Thyroid gland (tissue), 4 donors: ENCODE measurements at regions not wholly inside any gene's neighbourhood (a gene's known extent, or its start where the extent isn't known, plus 50 kb on each side); places are given as distances from the start of the nearest gene placed in this dataset.

Source experiments
- DNase-seq, 2 donors: peaks; one replicate each; pipeline ENCODE4 v3.0.0-alpha.2; 2019
- H3K27ac ChIP-seq, 3 donors: fragments of 200-600 bp; sonication (generic); 1 replicate in 2 of 3; 2 replicates in 1 of 3; pipeline ENCODE4 v1.5.1; 2016 to 2019; ENCODE audit warnings: mild to moderate bottlenecking in 1 of 3, moderate library complexity in 1 of 3
- H3K27me3 ChIP-seq: fragments of 200-600 bp; sonication (generic); one replicate; pipeline ENCODE4 v1.5.1; 2019
- H3K36me3 ChIP-seq, 2 donors: fragments of 200-600 bp; sonication (generic); one replicate each; pipeline ENCODE4 v1.5.1; 2016 to 2019
- H3K4me1 ChIP-seq, 2 donors: fragments of 200-600 bp; sonication (generic); one replicate each; pipeline ENCODE4 v1.5.1; 2017 to 2019
- H3K4me3 ChIP-seq, 3 donors: fragments of 200-600 bp; sonication (generic); replicated peaks in 1 of 3; 1 replicate in 2 of 3; 2 replicates in 1 of 3; pipeline ENCODE4 v1.5.1; 2016; ENCODE audit warnings: mild to moderate bottlenecking in 1 of 3
- H3K9me3 ChIP-seq: fragments of 200-600 bp; sonication (generic); one replicate; pipeline ENCODE4 v1.5.1; 2017
- POLR2A ChIP-seq, 2 donors: fragments of 450-650 bp; IDR thresholded peaks; one replicate each; pipeline ENCODE4 v1.6.1; 2017; ENCODE audit warnings: antibody characterized with exemption in 2 of 2, mild to moderate bottlenecking in 2 of 2, moderate library complexity in 1 of 2
- WGBS, 2 donors: methylation state at CpG; one replicate each; pipeline ENCODE4 v1.1.5; 2017; 5-methylcytosine and 5-hydroxymethylcytosine counted together
- intact Hi-C: fragments of 100-400 bp; cut with DNase I; formaldehyde crosslinking; loops from one replicate; pipeline ENCODE4 v1.15.1; 2023
- TF ChIP-seq, protein P1 (sequence below), 6 experiments: fragments of 200-600 bp in 3 of 6; fragments of 450-650 bp in 3 of 6; sonication (generic) in 3 of 6; IDR thresholded peaks; one replicate each; pipeline ENCODE4 v1.5.1; 2016 to 2019; ENCODE audit warnings: antibody characterized with exemption in 6 of 6, mild to moderate bottlenecking in 2 of 6, inconsistent platforms in 1 of 6, moderate library complexity in 1 of 6

DNA sequence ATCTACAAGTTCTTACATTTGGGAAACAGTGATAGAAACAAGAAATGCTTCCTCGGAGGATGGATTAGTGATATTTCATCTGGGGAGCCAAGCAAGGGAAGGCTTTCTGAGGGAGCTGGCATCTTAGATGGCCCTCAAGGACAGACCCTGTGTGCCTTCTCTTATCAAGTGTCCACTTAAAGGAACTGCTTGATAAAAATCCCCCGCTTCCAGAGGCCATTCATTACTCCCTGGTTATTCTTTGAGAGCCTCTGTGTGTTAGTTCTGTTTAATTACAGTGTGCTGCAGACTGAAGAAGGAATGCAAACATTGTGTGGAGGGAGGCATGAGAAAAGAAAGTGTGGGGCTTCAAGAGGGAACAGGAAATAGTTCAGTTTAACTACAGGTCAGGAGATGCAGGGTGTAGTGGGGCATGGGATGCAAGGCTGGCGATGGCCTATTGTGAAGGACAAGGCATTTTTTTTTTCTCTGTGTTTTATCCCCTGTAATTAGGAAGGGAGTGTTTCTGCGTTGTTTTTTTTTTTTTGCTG lies 145.4 kb downstream of the SNX10 start:
- WGBS, 2 donors = 61 to 65% methylated on average over 4 of the region's 4 CpGs
- TF ChIP-seq, protein P1, sequence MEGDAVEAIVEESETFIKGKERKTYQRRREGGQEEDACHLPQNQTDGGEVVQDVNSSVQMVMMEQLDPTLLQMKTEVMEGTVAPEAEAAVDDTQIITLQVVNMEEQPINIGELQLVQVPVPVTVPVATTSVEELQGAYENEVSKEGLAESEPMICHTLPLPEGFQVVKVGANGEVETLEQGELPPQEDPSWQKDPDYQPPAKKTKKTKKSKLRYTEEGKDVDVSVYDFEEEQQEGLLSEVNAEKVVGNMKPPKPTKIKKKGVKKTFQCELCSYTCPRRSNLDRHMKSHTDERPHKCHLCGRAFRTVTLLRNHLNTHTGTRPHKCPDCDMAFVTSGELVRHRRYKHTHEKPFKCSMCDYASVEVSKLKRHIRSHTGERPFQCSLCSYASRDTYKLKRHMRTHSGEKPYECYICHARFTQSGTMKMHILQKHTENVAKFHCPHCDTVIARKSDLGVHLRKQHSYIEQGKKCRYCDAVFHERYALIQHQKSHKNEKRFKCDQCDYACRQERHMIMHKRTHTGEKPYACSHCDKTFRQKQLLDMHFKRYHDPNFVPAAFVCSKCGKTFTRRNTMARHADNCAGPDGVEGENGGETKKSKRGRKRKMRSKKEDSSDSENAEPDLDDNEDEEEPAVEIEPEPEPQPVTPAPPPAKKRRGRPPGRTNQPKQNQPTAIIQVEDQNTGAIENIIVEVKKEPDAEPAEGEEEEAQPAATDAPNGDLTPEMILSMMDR (IDR thresholded peaks at IDR 0.05) = no peak
- TF ChIP-seq POLR2A (IDR thresholded peaks at IDR 0.05) = no peak
- Histone ChIP-seq H3K36me3 (no peaks in the 10 kb centered on the region), H3K27me3 (no peaks in the 10 kb centered on the region), H3K4me3 (no peak overlapping the region), H3K9me3 (no peaks in the 10 kb centered on the region), H3K27ac (no peak overlapping the region), H3K4me1 (no peaks in the 10 kb centered on the region)
- intact Hi-C loops = no loop called here
- no peak for DNase-seq

DNA sequence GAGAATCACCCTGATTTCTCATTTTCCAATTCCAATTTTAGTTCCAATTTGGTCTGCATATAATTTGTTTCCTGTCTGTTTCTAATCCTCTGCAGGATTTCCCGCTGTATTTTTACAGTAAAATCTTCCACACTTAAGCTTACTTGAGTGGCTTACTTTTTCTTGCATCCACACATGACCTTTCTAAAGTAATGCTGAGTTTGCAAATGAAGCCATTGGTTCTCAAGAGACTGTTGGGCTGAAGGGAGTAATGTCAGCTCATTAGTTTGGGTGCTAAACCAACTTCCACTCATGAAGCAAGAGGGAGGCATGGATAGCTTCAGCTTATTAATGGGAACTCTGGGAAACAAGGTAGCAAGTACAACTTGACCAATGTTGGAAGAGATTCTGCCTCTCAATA lies 146.4 kb downstream of the SNX10 start:
- H3K4me1 ChIP-seq = no peaks in the 10 kb centered on the region
- H3K4me3 ChIP-seq = no peak overlapping the region
- intact Hi-C loops = no loop called here
- H3K27me3 ChIP-seq = no peaks in the 10 kb centered on the region
- H3K36me3 ChIP-seq = no peaks in the 10 kb centered on the region
- H3K9me3 ChIP-seq = no peaks in the 10 kb centered on the region
- H3K27ac ChIP-seq = no peak overlapping the region
- TF ChIP-seq, protein P1 (IDR thresholded peaks at IDR 0.05) = no peak
- TF ChIP-seq POLR2A (IDR thresholded peaks at IDR 0.05) = no peak
- 68 to 69% methylated on average over 1 of the region's 1 CpG for WGBS, 2 donors
- DNase-seq = no peak

DNA sequence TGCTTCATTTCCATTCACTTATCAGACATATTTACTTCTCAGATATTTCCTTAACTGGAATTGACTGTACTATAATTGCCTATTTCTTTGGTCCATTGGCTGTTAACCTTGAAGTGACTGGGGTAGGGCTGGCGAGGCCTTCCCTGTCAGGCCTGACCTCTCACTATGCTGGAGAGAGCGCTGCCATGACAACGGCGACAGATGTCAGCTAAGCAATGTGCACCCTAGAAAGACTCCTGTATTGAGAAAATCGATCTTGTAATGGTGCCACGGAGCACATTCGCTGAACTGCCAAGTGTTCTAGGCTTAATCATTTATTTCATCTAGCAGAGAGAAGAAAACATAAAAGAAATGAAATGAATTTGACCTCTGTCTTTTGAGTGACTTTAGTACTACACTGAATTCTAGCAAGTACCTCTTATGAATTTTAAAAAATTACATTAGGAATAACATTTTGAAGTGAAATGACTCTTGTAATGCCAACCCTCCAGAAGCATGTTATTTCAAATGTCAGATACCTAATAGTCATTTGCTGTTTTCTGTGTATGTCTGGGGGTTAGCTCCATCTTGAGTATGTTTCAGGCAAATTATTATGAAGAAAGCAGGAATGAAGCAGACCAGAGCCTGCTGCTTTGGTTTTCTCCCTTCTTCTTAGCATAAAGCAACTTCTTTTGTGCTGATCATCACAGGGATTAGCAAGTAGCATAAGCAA lies 148.0 kb downstream of the SNX10 start:
- Histone ChIP-seq H3K27ac (no peak overlapping the region), H3K36me3 (no peaks in the 10 kb centered on the region), H3K27me3 (no peaks in the 10 kb centered on the region), H3K4me1 (no peaks in the 10 kb centered on the region), H3K4me3 (no peak overlapping the region), H3K9me3 (no peaks in the 10 kb centered on the region)
- no peak for TF ChIP-seq POLR2A (IDR thresholded peaks at IDR 0.05)
- TF ChIP-seq, protein P1 (IDR thresholded peaks at IDR 0.05) = no peak
- DNase-seq = no peak
- intact Hi-C loops = no loop called here
- WGBS, 2 donors = 84 to 88% methylated on average over 7 of the region's 7 CpGs

DNA sequence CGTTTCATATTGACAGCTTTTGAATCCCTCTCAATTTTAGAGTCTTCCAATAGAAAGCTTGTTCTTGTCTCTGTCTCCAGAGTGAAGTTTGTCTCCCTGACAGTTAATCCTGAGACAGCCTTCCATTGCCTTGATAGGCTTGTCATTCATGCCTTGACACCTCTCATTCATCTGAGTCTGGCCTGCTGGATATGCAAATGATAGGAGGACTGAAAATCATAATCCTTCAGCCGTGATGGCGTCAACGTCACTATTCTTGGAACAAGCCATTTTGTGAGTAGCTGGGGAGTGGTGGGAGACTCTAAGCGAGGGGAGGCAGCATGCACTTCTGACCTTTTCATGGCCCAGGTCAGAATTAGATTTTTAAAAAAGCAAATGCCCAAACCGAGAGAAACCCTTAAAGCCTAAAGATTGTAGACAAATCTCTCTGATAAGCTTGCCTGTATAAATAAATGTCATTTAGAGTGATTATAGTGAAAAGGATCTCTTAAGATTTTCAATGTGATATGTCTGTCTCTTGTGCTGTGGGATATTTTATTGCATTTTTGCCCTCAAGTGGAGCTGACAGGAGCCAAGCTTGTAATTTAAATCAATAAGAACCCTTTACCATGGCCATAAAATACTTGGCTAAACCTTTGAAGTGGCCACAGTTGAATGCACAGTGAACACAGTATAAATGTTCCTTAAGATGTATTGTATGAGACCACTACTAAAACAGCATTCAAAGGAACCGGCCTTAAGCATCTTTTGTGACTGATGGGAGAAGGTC lies 148.8 kb downstream of the SNX10 start:
- no peak for TF ChIP-seq POLR2A (IDR thresholded peaks at IDR 0.05)
- TF ChIP-seq, protein P1 (IDR thresholded peaks at IDR 0.05) = no peak
- Histone ChIP-seq H3K9me3 (no peaks in the 10 kb centered on the region), H3K36me3 (no peaks in the 10 kb centered on the region), H3K4me3 (no peak overlapping the region), H3K4me1 (no peaks in the 10 kb centered on the region), H3K27me3 (no peaks in the 10 kb centered on the region), H3K27ac (no peak overlapping the region)
- DNase-seq = no peak
- WGBS, 2 donors = 79 to 81% methylated on average over 7 of the region's 7 CpGs
- intact Hi-C loops = no loop called here

DNA sequence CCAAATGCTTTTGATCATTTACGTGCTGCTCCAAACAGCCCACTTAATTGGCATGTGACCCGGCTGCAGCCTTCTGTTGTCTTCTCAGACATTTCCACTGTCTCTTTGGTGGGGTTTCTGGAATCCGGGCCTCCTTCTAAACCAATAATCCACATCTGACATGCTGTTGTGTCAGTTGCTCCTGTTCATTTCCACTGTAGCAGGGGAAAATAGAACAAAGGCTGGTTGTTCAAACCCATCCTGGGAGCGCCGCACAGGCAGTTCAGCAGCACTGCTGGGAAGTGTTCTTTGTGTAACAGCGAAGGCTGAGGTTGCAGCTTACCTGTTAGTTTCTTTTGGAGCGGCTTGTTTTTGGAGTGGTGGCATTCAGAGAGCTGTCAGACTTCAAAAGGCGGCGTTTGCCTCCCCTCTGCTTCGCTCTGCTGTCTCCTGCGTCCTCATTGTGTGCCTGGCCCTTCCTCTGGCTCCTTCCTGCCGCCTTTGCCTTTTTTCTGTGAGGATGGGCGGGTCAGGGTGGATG lies 149.4 kb downstream of the SNX10 start:
- H3K9me3 ChIP-seq = no peaks in the 10 kb centered on the region
- 38 to 45% methylated on average over 11 to 13 of the region's 13 CpGs for WGBS, 2 donors

More for the DNA sequence above, 149.4 kb downstream of the SNX10 start:
- no peaks in the 10 kb centered on the region for H3K27me3 ChIP-seq
- H3K4me3 ChIP-seq = no peak overlapping the region
- intact Hi-C loops = no loop called here
- TF ChIP-seq POLR2A (IDR thresholded peaks at IDR 0.05) = no peak
- TF ChIP-seq, protein P1 (IDR thresholded peaks at IDR 0.05) = no peak
- DNase-seq = no peak
- no peak overlapping the region for H3K27ac ChIP-seq
- H3K4me1 ChIP-seq = no peaks in the 10 kb centered on the region
- H3K36me3 ChIP-seq = no peaks in the 10 kb centered on the region
